MCF 10A (cell line): ENCODE measurements at regions not wholly inside any gene's neighbourhood (a gene's known extent, or its start where the extent isn't known, plus 50 kb on each side); places are given as distances from the start of the nearest gene placed in this dataset.
A peak's percentile ranks its signal among the peaks of the same experiment; 100 is the strongest.

Source experiments
- BruUV-seq: library from RNA; stranded (reverse); fragments of 400-500 nt; replicated peaks from 2 replicates; lab custom pipeline; 2021; lab: Mats Ljungman, UMichigan
- CTCF ChIA-PET: fragments of 300-600 bp; sonication (Branson Sonifier 250); formaldehyde crosslinking; extraction: SDS; loops from one replicate; lab custom pipeline; 2021; ENCODE audit warnings: antibody characterized with exemption, inconsistent platforms; lab: Yijun Ruan, JAX
- POLR2A ChIA-PET: fragments of 300-600, 350-650 bp; sonication (Branson Sonifier 250); formaldehyde crosslinking; extraction: SDS; loops from one replicate; lab custom pipeline; 2020; ENCODE audit warnings: antibody characterized with exemption, inconsistent platforms; lab: Yijun Ruan, JAX
- DNase-seq: peaks from one replicate; pipeline ENCODE4 v3.0.0-alpha.2; 2018; ENCODE audit not compliant: unreplicated experiment
- H3K27ac Mint-ChIP-seq: one replicate; pipeline ENCODE4 v1.8.0; 2022; ENCODE audit warnings: mild to moderate bottlenecking, low read depth, mixed read lengths; ENCODE audit not compliant: unreplicated experiment
- H3K27me3 Mint-ChIP-seq: one replicate; pipeline ENCODE4 v1.8.0; 2022; ENCODE audit warnings: mixed read lengths; ENCODE audit not compliant: insufficient read depth, unreplicated experiment
- H3K36me3 Mint-ChIP-seq: one replicate; pipeline ENCODE4 v1.8.0; 2022; ENCODE audit warnings: mild to moderate bottlenecking, moderate library complexity, mixed read lengths; ENCODE audit not compliant: insufficient read depth, unreplicated experiment
- H3K4me1 Mint-ChIP-seq: one replicate; pipeline ENCODE4 v1.8.0; 2022; ENCODE audit warnings: mixed read lengths; ENCODE audit not compliant: insufficient read depth, unreplicated experiment
- H3K4me3 Mint-ChIP-seq: one replicate; pipeline ENCODE4 v1.8.0; 2022; ENCODE audit warnings: mild to moderate bottlenecking, moderate library complexity, mixed read lengths; ENCODE audit not compliant: unreplicated experiment
- H3K9me3 Mint-ChIP-seq: one replicate; pipeline ENCODE4 v1.8.0; 2022; ENCODE audit warnings: mixed read lengths; ENCODE audit not compliant: unreplicated experiment
- CTCF ChIP-seq: fragments of 200-600 bp; IDR thresholded peaks from one replicate; pipeline ENCODE4 v1.8.0; 2022; ENCODE audit warnings: antibody characterized with exemption, mild to moderate bottlenecking; ENCODE audit not compliant: unreplicated experiment
- intact Hi-C: fragments of 100-400 bp; cut with micrococcal nuclease; formaldehyde crosslinking; loops from 2 replicates; pipeline ENCODE4 v1.14.1; 2022

GRCh38 chr15:53835309-53835708, 75.8 kb upstream of the WDR72 start:
- ChIA-PET CTCF (interaction anchor here (1.1 to 1.2 kb wide), 2 partner anchors 10 to 28 kb away, joined by 3 to 7 read pairs; no protein-coding TSS in a partner anchor), POLR2A (no interaction called here)
- Mint-ChIP-seq H3K27me3 (peaks cover 85% of the 10 kb centered on the region), H3K36me3 (no peaks in the 10 kb centered on the region), H3K4me3 (no peak overlapping the region), H3K9me3 (no peaks in the 10 kb centered on the region), H3K27ac (no peak overlapping the region), H3K4me1 (no peaks in the 10 kb centered on the region)
- BruUV-seq: no TSS peak
- no peak for TF ChIP-seq CTCF
- DNase-seq: no peak
- intact Hi-C loops: no loop called here

- Mint-ChIP-seq H3K4me3 (no peak overlapping the region), H3K36me3 (no peaks in the 10 kb centered on the region), H3K9me3 (no peaks in the 10 kb centered on the region), H3K4me1 (no peaks in the 10 kb centered on the region), H3K27ac (no peak overlapping the region), H3K27me3 (peaks cover 85% of the 10 kb centered on the region)
- POLR2A ChIA-PET: no interaction called here
- DNase-seq: no peak
- no peak for TF ChIP-seq CTCF
- no TSS peak for BruUV-seq
- intact Hi-C loops: no loop called here
- CTCF ChIA-PET: interaction anchor here (0.5 to 1.1 kb wide), 2 partner anchors 27 to 1431 kb away, joined by 4 to 7 read pairs; no protein-coding TSS in a partner anchor
Observed at GRCh38 chr15:53834214-53834613, 74.8 kb upstream of the WDR72 start.

- no peaks in the 10 kb centered on the region for H3K4me1 Mint-ChIP-seq
- peak; percentile 11 for DNase-seq
- H3K36me3 Mint-ChIP-seq: no peaks in the 10 kb centered on the region
- no peak overlapping the region for H3K4me3 Mint-ChIP-seq
- intact Hi-C loops: no loop called here
- no TSS peak for BruUV-seq
- CTCF ChIA-PET: interaction anchor here (1.0 kb wide), 1 partner anchor 24 kb away, joined by 3 read pairs; no protein-coding TSS in a partner anchor
- H3K27ac Mint-ChIP-seq: no peak overlapping the region
- peaks cover 88% of the 10 kb centered on the region for H3K27me3 Mint-ChIP-seq
- no peak for TF ChIP-seq CTCF
- POLR2A ChIA-PET: no interaction called here
- H3K9me3 Mint-ChIP-seq: no peaks in the 10 kb centered on the region
Observed at GRCh38 chr15:53833134-53833624, 73.7 kb upstream of the WDR72 start.

- Mint-ChIP-seq H3K27ac (no peak overlapping the region), H3K27me3 (peaks cover 92% of the 10 kb centered on the region), H3K9me3 (no peaks in the 10 kb centered on the region), H3K36me3 (no peaks in the 10 kb centered on the region), H3K4me1 (no peaks in the 10 kb centered on the region), H3K4me3 (no peak overlapping the region)
- no peak for DNase-seq
- ChIA-PET POLR2A (no interaction called here), CTCF (interaction anchor here (0.6 to 1.1 kb wide), 4 partner anchors 22 to 1582 kb away, joined by 3 to 5 read pairs (median 3); no protein-coding TSS in a partner anchor)
- TF ChIP-seq CTCF: no peak
- no TSS peak for BruUV-seq
- intact Hi-C loops: no loop called here
Observed at GRCh38 chr15:53831907-53832770, 72.7 kb upstream of the WDR72 start.
